Breast epithelium (tissue), 3 donors: ENCODE measurements at regions not wholly inside any gene's neighbourhood (a gene's known extent, or its start where the extent isn't known, plus 50 kb on each side); places are given as distances from the start of the nearest gene placed in this dataset.

Experiments
- CTCF ChIP-seq, 3 donors: fragments of 450-650 bp; IDR thresholded peaks; one replicate each; pipeline ENCODE4 v1.5.1; 2016 to 2017; ENCODE audit warnings: antibody characterized with exemption in 3 of 3, mild to moderate bottlenecking in 3 of 3, moderate library complexity in 3 of 3
- POLR2A ChIP-seq: fragments of 450-650 bp; IDR thresholded peaks from one replicate; pipeline ENCODE4 v1.6.1; 2016; ENCODE audit warnings: antibody characterized with exemption, mild to moderate bottlenecking, moderate library complexity

GRCh38 chr7:106750773-106751172 lies 89.8 kb upstream of the CCDC71L start:
- TF ChIP-seq CTCF (IDR thresholded peaks at IDR 0.05) (no peak), POLR2A (no peak)
